ENCODE measurements at regions not wholly inside any gene's neighbourhood (a gene's known extent, or its start where the extent isn't known, plus 50 kb on each side); places are given as distances from the start of the nearest gene placed in this dataset.

GRCh38 chr11:134581121-134581626 lies 169.1 kb upstream of the B3GAT1 start:
- TF ChIP-seq MAX (IDR thresholded peaks at IDR 0.05) (no peak), CTCF (IDR thresholded peaks at IDR 0.05; ENCODE audit: control extremely low read depth in 1 of 3, insufficient read depth in 1 of 3, low read depth in 1 of 3, low read length in 3 of 3) (no peak), CHD1 (IDR thresholded peaks at IDR 0.05; ENCODE audit: low read depth, low read length) (no peak), KDM1A (IDR thresholded peaks at IDR 0.05; ENCODE audit: borderline replicate concordance, low read length) (no peak), EZH2 (IDR thresholded peaks at IDR 0.05; ENCODE audit: low read depth, low read length, severe bottlenecking) (no peak), RFX5 (IDR thresholded peaks at IDR 0.05; ENCODE audit: borderline replicate concordance, low read depth, low read length) (no peak)
